Naive B cell (primary cell): ENCODE measurements at regions not wholly inside any gene's neighbourhood (a gene's known extent, or its start where the extent isn't known, plus 50 kb on each side); places are given as distances from the start of the nearest gene placed in this dataset.
"Not testable (repeated sequence)": the region's sequence is repeated elsewhere in the genome, so short reads cannot be mapped to it uniquely, and the experiment has no call there.

Experiments used
- ATAC-seq, 2 donors: fragments of 150-1000 bp; cut with Tn5 transposase; 2 replicates each; pipeline ENCODE4 v1.10.0; 2021; ENCODE audit warnings: low read depth in 2 of 2, mild to moderate bottlenecking in 2 of 2, moderate library complexity in 2 of 2
- DNase-seq: peaks from one replicate; pipeline ENCODE4 v3.0.0; 2022
- H3K27ac Mint-ChIP-seq, 6 donors: one replicate each; pipeline ENCODE4 v1.8.0; 2020 to 2022; ENCODE audit warnings: mild to moderate bottlenecking in 6 of 6, mixed read lengths in 6 of 6, moderate library complexity in 5 of 6, inconsistent platforms in 2 of 6
- H3K27me3 Mint-ChIP-seq, 3 donors: one replicate each; pipeline ENCODE4 v1.8.0; 2021 to 2022; ENCODE audit warnings: mixed read lengths in 3 of 3, mild to moderate bottlenecking in 1 of 3
- H3K36me3 Mint-ChIP-seq, 2 donors: one replicate each; pipeline ENCODE4 v1.8.0; 2020 to 2022; ENCODE audit warnings: mixed read lengths in 2 of 2, inconsistent platforms in 1 of 2, mild to moderate bottlenecking in 1 of 2
- H3K4me1 Mint-ChIP-seq, 3 donors: one replicate each; pipeline ENCODE4 v1.8.0; 2020 to 2022; ENCODE audit warnings: mixed read lengths in 3 of 3, inconsistent platforms in 1 of 3, mild to moderate bottlenecking in 1 of 3, moderate library complexity in 1 of 3
- H3K4me3 Mint-ChIP-seq, 8 donors: one replicate each; pipeline ENCODE4 v1.8.0; 2020 to 2022; ENCODE audit warnings: mild to moderate bottlenecking in 8 of 8, mixed read lengths in 8 of 8, moderate library complexity in 8 of 8, inconsistent platforms in 2 of 8
- H3K9me3 Mint-ChIP-seq, 7 donors: one replicate each; pipeline ENCODE4 v1.8.0; 2020 to 2022; ENCODE audit warnings: mixed read lengths in 7 of 7, mild to moderate bottlenecking in 5 of 7, inconsistent platforms in 2 of 7, moderate library complexity in 1 of 7

- H3K36me3 Mint-ChIP-seq, H3K4me3 Mint-ChIP-seq, H3K4me1 Mint-ChIP-seq, H3K27ac Mint-ChIP-seq, H3K27me3 Mint-ChIP-seq, DNase-seq, ATAC-seq: not testable (repeated sequence)
- H3K9me3 Mint-ChIP-seq = peaks cover 12 to 59% (median 21%) of the 10 kb centered on the region in 7 donors
Observed at GRCh38 chr12:33166260-33166659, 269.7 kb upstream of the PKP2 start.

GRCh38 chr12:33156042-33156441, 259.5 kb upstream of the PKP2 start:
- Mint-ChIP-seq H3K27me3 (no peaks in the 10 kb centered on the region), H3K4me3 (no peak overlapping the region), H3K4me1 (no peaks in the 10 kb centered on the region), H3K36me3 (no peaks in the 10 kb centered on the region), H3K27ac (no peak overlapping the region), H3K9me3 (peaks cover under 1 to 64% (median 27%) of the 10 kb centered on the region in 7 donors)
- DNase-seq = no peak
- ATAC-seq = no peak

GRCh38 chr12:33147292-33147691, 250.7 kb upstream of the PKP2 start:
- not testable (repeated sequence) for H3K36me3 Mint-ChIP-seq, H3K4me1 Mint-ChIP-seq, H3K27me3 Mint-ChIP-seq, H3K4me3 Mint-ChIP-seq, H3K27ac Mint-ChIP-seq, ATAC-seq, DNase-seq
- peaks cover 0 to 42% (median 22%) of the 10 kb centered on the region in 7 donors for H3K9me3 Mint-ChIP-seq

GRCh38 chr12:33129500-33129899, 232.9 kb upstream of the PKP2 start:
- no peaks in the 10 kb centered on the region for H3K27me3 Mint-ChIP-seq
- H3K4me3 Mint-ChIP-seq = no peak overlapping the region
- ATAC-seq (no peak), DNase-seq (no peak)
- H3K9me3 Mint-ChIP-seq = peaks cover 0 to 13% (median 4%) of the 10 kb centered on the region in 7 donors
- no peaks in the 10 kb centered on the region for H3K4me1 Mint-ChIP-seq
- H3K36me3 Mint-ChIP-seq = no peaks in the 10 kb centered on the region
- H3K27ac Mint-ChIP-seq = no peak overlapping the region

- Mint-ChIP-seq H3K27me3 (no peaks in the 10 kb centered on the region), H3K27ac (no peak overlapping the region), H3K4me1 (no peaks in the 10 kb centered on the region), H3K4me3 (no peak overlapping the region), H3K36me3 (no peaks in the 10 kb centered on the region), H3K9me3 (peaks cover 0 to 12% (median 0%) of the 10 kb centered on the region in 7 donors)
- ATAC-seq (no peak), DNase-seq (no peak)
Observed at GRCh38 chr12:33125755-33126154, 229.2 kb upstream of the PKP2 start.

- H3K27me3 Mint-ChIP-seq = no peaks in the 10 kb centered on the region
- H3K9me3 Mint-ChIP-seq = peaks cover 0 to 4% (median 0%) of the 10 kb centered on the region in 7 donors
- ATAC-seq = no peak
- H3K36me3 Mint-ChIP-seq = no peaks in the 10 kb centered on the region
- no peak for DNase-seq
- H3K27ac Mint-ChIP-seq = no peak overlapping the region
- no peak overlapping the region for H3K4me3 Mint-ChIP-seq
- no peaks in the 10 kb centered on the region for H3K4me1 Mint-ChIP-seq
Observed at GRCh38 chr12:33116284-33116683, 219.7 kb upstream of the PKP2 start.

- H3K27ac Mint-ChIP-seq = no peak overlapping the region
- no peaks in the 10 kb centered on the region for H3K36me3 Mint-ChIP-seq
- H3K4me3 Mint-ChIP-seq = no peak overlapping the region
- no peak for DNase-seq
- no peak for ATAC-seq
- H3K9me3 Mint-ChIP-seq = peaks cover 0 to 3% (median 0%) of the 10 kb centered on the region in 7 donors
- no peaks in the 10 kb centered on the region for H3K4me1 Mint-ChIP-seq
- H3K27me3 Mint-ChIP-seq = no peaks in the 10 kb centered on the region
Observed at GRCh38 chr12:33115716-33116115, 219.1 kb upstream of the PKP2 start.

- H3K4me3 Mint-ChIP-seq = no peak overlapping the region
- peaks cover 0 to 11% (median 2%) of the 10 kb centered on the region in 7 donors for H3K9me3 Mint-ChIP-seq
- ATAC-seq = no peak
- no peaks in the 10 kb centered on the region for H3K4me1 Mint-ChIP-seq
- no peak for DNase-seq
- no peaks in the 10 kb centered on the region for H3K27me3 Mint-ChIP-seq
- H3K27ac Mint-ChIP-seq = no peak overlapping the region
- H3K36me3 Mint-ChIP-seq = no peaks in the 10 kb centered on the region
Observed at GRCh38 chr12:33111850-33112249, 215.3 kb upstream of the PKP2 start.

GRCh38 chr12:33107827-33108226, 211.2 kb upstream of the PKP2 start:
- not testable (repeated sequence) for H3K27me3 Mint-ChIP-seq, DNase-seq, ATAC-seq, H3K27ac Mint-ChIP-seq, H3K4me3 Mint-ChIP-seq, H3K36me3 Mint-ChIP-seq, H3K4me1 Mint-ChIP-seq
- H3K9me3 Mint-ChIP-seq = peaks cover 0 to 16% (median 5%) of the 10 kb centered on the region in 7 donors

- H3K4me1 Mint-ChIP-seq = no peaks in the 10 kb centered on the region
- H3K4me3 Mint-ChIP-seq = no peak overlapping the region
- no peak overlapping the region for H3K27ac Mint-ChIP-seq
- DNase-seq (no peak), ATAC-seq (no peak)
- H3K9me3 Mint-ChIP-seq = peaks cover 0 to 5% (median 2%) of the 10 kb centered on the region in 7 donors
- no peaks in the 10 kb centered on the region for H3K36me3 Mint-ChIP-seq
- no peaks in the 10 kb centered on the region for H3K27me3 Mint-ChIP-seq
Observed at GRCh38 chr12:33093534-33093933, 197.0 kb upstream of the PKP2 start.

GRCh38 chr12:33087876-33088275, 191.3 kb upstream of the PKP2 start:
- not testable (repeated sequence) for H3K4me1 Mint-ChIP-seq, H3K4me3 Mint-ChIP-seq, H3K36me3 Mint-ChIP-seq, H3K9me3 Mint-ChIP-seq, DNase-seq, H3K27me3 Mint-ChIP-seq, ATAC-seq, H3K27ac Mint-ChIP-seq

- H3K27ac Mint-ChIP-seq = not testable (repeated sequence)
Observed at GRCh38 chr12:33076401-33076800, 179.8 kb upstream of the PKP2 start.

GRCh38 chr12:33075130-33075766, 178.7 kb upstream of the PKP2 start:
- peaks cover 7 to 32% (median 12%) of the 10 kb centered on the region in 7 donors for H3K9me3 Mint-ChIP-seq
- H3K4me3 Mint-ChIP-seq = peak overlapping the region in 1 of 8 donors; percentile 59
- H3K36me3 Mint-ChIP-seq, ATAC-seq, DNase-seq, H3K4me1 Mint-ChIP-seq, H3K27ac Mint-ChIP-seq, H3K27me3 Mint-ChIP-seq: not testable (repeated sequence)

More at GRCh38 chr12:33076401-33076800, 179.8 kb upstream of the PKP2 start:
- not testable (repeated sequence) for H3K4me1 Mint-ChIP-seq, ATAC-seq, H3K27me3 Mint-ChIP-seq, H3K36me3 Mint-ChIP-seq, H3K4me3 Mint-ChIP-seq, DNase-seq
- H3K9me3 Mint-ChIP-seq = peaks cover 7 to 32% (median 11%) of the 10 kb centered on the region in 7 donors

- Mint-ChIP-seq H3K4me3 (no peak overlapping the region), H3K27ac (no peak overlapping the region)
- no peak for DNase-seq
Observed at GRCh38 chr12:33061844-33062243, 165.3 kb upstream of the PKP2 start.

More at GRCh38 chr12:33061844-33062243, 165.3 kb upstream of the PKP2 start:
- Mint-ChIP-seq H3K36me3 (no peaks in the 10 kb centered on the region), H3K4me1 (no peaks in the 10 kb centered on the region), H3K27me3 (no peaks in the 10 kb centered on the region), H3K9me3 (peaks cover 7 to 15% (median 13%) of the 10 kb centered on the region in 7 donors)
- no peak for ATAC-seq
